Ureter (tissue), 1 donor: ENCODE measurements at regions not wholly inside any gene's neighbourhood (a gene's known extent, or its start where the extent isn't known, plus 50 kb on each side); places are given as distances from the start of the nearest gene placed in this dataset.
A peak's percentile ranks its signal among the peaks of the same experiment; 100 is the strongest.

Experiments used
- DNase-seq: peaks from one replicate; pipeline ENCODE4 v3.0.0-alpha.2; 2020; ENCODE audit warnings: low spot score
- donor health status: DM: yes; HTN: yes; CAD: no.

DNA sequence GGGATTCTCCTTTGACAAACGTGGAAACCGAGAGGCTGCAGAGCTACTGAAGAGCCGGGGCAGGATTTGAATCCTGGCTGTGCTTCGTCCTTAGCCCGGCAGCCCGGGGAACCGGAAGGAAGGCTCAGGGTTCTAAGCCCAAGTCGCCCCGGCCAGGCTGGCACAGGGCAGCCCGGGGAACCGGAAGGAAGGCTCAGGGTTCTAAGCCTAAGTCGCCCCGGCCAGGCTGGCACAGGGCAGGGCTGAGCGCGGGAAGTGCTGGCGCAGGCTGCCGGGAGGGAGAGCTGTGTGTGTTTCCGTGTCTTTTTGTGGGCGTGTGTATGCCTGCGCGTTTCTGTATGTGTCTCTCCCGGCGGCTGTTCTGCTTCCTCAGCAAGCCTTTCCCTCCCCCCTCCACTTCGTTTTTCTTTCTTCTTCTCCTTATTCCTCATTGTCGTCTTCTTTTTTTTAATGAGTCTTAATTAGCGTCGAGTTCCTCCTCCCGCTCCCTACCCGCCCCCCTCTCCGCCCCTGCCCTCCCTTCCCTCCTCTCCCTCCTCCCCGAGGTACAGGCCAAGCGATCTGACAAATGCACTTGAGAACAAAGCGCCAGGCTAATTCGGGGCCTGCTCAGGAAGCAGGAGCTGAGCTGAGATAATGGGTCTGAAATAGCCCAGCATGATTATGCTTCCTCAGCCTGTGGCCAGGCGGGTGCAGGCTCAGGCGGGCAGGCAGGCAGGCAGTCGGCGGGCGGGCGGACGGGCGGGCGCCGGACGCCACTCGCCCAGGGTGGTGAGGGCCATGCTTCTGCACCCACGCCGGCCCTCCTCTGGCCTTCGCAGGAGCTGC, 65.9 kb downstream of the EFNB1 start:
- DNase-seq, result peak; percentile 71

DNA sequence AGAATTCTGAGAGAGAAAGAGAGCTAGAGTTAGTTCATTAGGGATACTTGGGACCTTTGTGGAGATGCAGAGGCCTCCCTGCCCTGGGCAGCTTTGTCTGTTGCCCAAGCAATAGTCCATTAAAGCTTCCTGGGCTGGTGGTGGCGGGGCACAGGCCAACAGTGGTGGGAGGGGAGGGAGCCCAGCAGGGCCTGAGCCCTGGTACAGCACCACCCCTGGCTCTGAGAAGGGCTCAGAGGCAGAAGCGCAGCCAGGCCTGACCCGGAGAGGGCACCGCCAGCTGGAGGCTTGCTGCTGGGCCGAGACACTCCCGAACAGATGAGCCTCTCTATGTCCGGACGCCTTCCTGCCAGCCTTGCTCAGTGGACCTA, 65.3 kb downstream of the EFNB1 start:
- no peak for DNase-seq

DNA sequence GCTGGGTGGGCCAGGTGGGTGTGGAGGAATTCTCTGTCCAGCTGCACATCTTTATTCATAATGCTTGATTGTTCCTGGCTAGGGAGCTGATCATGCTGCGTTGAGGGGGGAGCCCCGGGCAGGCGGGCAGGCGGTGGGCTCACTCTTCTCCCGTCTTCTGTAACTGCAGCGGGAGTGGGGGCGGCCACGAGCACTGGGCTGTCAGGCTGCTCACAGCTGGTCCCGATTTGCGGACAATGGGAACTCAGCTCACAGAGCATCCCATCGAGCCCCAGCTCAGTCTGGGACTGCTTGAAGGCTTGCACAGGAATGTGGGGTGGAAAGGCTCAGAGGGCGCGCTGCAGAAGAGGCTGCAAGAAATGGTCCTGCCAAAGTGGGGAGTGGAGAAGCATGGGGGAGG, 63.8 kb downstream of the EFNB1 start:
- DNase-seq, result no peak

DNA sequence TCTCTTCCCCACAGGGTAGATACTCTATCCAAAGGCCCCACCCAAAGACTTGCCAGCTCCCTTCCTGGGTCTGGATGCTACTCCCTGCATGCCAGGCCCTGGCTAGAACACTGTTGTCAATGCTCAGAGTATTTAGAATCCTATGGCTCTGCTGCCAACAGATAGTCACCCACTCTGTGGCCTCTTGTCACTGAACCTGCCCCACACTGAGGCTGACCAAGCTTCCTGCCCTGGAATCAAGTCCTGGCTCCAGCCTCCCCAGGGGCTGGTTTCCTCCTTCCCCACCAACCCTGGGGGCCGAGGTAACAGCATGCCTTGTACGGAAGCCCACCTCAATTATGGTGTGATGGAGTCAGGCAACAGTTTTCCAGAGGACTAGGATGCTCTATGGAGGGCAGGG, 63.3 kb downstream of the EFNB1 start:
- no peak for DNase-seq
